Activated T-helper 1 cell treated with anti-CD3 and anti-CD28 coated beads, Interleukin-12 subunit alpha, Interleukin-12 subunit beta, Interleukin-2, Interleukin-4 antibody, amounts not matched to agents 30 ng/mL and 10 ng/mL and 1 ng/mL, durations not matched to agents 14 hours and 24 hours and 36 hours (primary cell): ENCODE measurements at regions not wholly inside any gene's neighbourhood (a gene's known extent, or its start where the extent isn't known, plus 50 kb on each side); places are given as distances from the start of the nearest gene placed in this dataset.

ENCODE experiments used
- DNase-seq: peaks from one replicate; pipeline ENCODE4 v3.0.0; 2021; ENCODE audit warnings: low spot score
- H3K27ac Mint-ChIP-seq: one replicate; pipeline ENCODE4 v1.8.0; 2021; ENCODE audit warnings: mild to moderate bottlenecking, mixed read lengths
- H3K27me3 Mint-ChIP-seq: one replicate; pipeline ENCODE4 v1.8.0; 2022; ENCODE audit warnings: mild to moderate bottlenecking, moderate library complexity, mixed read lengths; ENCODE audit not compliant: insufficient read depth
- H3K36me3 Mint-ChIP-seq: one replicate; pipeline ENCODE4 v1.8.0; 2021; ENCODE audit warnings: low read depth, mixed read lengths
- H3K4me1 Mint-ChIP-seq: one replicate; pipeline ENCODE4 v1.8.0; 2021; ENCODE audit warnings: low read depth, mixed read lengths
- H3K4me3 Mint-ChIP-seq: one replicate; pipeline ENCODE4 v1.8.0; 2021; ENCODE audit warnings: mild to moderate bottlenecking, moderate library complexity, mixed read lengths
- H3K9me3 Mint-ChIP-seq: one replicate; pipeline ENCODE4 v1.8.0; 2021; ENCODE audit warnings: mixed read lengths
- intact Hi-C: fragments of 100-400 bp; cut with micrococcal nuclease; formaldehyde crosslinking; loops from one replicate; pipeline ENCODE4 v1.15.1; 2024

GRCh38 chr18:6661692-6662415, 67.7 kb upstream of the ARHGAP28 start:
- no peaks in the 10 kb centered on the region for H3K4me1 Mint-ChIP-seq
- DNase-seq: no peak
- no peak overlapping the region for H3K27ac Mint-ChIP-seq
- peaks cover 11% of the 10 kb centered on the region for H3K9me3 Mint-ChIP-seq
- no peak overlapping the region for H3K4me3 Mint-ChIP-seq
- H3K27me3 Mint-ChIP-seq: no peaks in the 10 kb centered on the region
- intact Hi-C loops: no loop called here
- no peaks in the 10 kb centered on the region for H3K36me3 Mint-ChIP-seq

- H3K4me1 Mint-ChIP-seq: no peaks in the 10 kb centered on the region
- H3K27me3 Mint-ChIP-seq: no peaks in the 10 kb centered on the region
- H3K27ac Mint-ChIP-seq: no peak overlapping the region
- no peak overlapping the region for H3K4me3 Mint-ChIP-seq
- H3K36me3 Mint-ChIP-seq: no peaks in the 10 kb centered on the region
- peaks cover 7% of the 10 kb centered on the region for H3K9me3 Mint-ChIP-seq
- intact Hi-C loops: loop anchor here (5.0 kb wide), 1 partner anchor 356 kb away; no protein-coding TSS in a partner anchor
- DNase-seq: no peak
Observed at GRCh38 chr18:6666012-6666685, 63.4 kb upstream of the ARHGAP28 start.

- Mint-ChIP-seq H3K9me3 (peaks cover 9% of the 10 kb centered on the region), H3K4me1 (no peaks in the 10 kb centered on the region), H3K4me3 (no peak overlapping the region), H3K27me3 (no peaks in the 10 kb centered on the region), H3K27ac (no peak overlapping the region), H3K36me3 (no peaks in the 10 kb centered on the region)
- no peak for DNase-seq
- intact Hi-C loops: loop anchor here (5.0 kb wide), 1 partner anchor 353 kb away; no protein-coding TSS in a partner anchor
Observed at GRCh38 chr18:6668836-6669235, 60.7 kb upstream of the ARHGAP28 start.

GRCh38 chr18:6672821-6673308, 56.7 kb upstream of the ARHGAP28 start:
- Mint-ChIP-seq H3K4me3 (no peak overlapping the region), H3K27me3 (no peaks in the 10 kb centered on the region), H3K27ac (no peak overlapping the region), H3K36me3 (no peaks in the 10 kb centered on the region), H3K9me3 (peaks cover 9% of the 10 kb centered on the region), H3K4me1 (no peaks in the 10 kb centered on the region)
- intact Hi-C loops: no loop called here
- no peak for DNase-seq

- H3K27ac Mint-ChIP-seq: no peak overlapping the region
- no peaks in the 10 kb centered on the region for H3K4me1 Mint-ChIP-seq
- H3K9me3 Mint-ChIP-seq: peaks cover 9% of the 10 kb centered on the region
- H3K27me3 Mint-ChIP-seq: no peaks in the 10 kb centered on the region
- intact Hi-C loops: no loop called here
- DNase-seq: no peak
- no peaks in the 10 kb centered on the region for H3K36me3 Mint-ChIP-seq
- H3K4me3 Mint-ChIP-seq: no peak overlapping the region
Observed at GRCh38 chr18:6677086-6677485, 52.4 kb upstream of the ARHGAP28 start.

- H3K27ac Mint-ChIP-seq: no peak overlapping the region
Observed at GRCh38 chr18:6679201-6679600, 50.3 kb upstream of the ARHGAP28 start.

More at GRCh38 chr18:6679201-6679600, 50.3 kb upstream of the ARHGAP28 start:
- no peak for DNase-seq
- Mint-ChIP-seq H3K27me3 (no peaks in the 10 kb centered on the region), H3K9me3 (no peaks in the 10 kb centered on the region), H3K4me3 (no peak overlapping the region), H3K4me1 (no peaks in the 10 kb centered on the region), H3K36me3 (no peaks in the 10 kb centered on the region)
- intact Hi-C loops: no loop called here
